Stimulated activated naive CD4-positive, alpha-beta T cell (primary cell): ENCODE measurements at regions not wholly inside any gene's neighbourhood (a gene's known extent, or its start where the extent isn't known, plus 50 kb on each side); places are given as distances from the start of the nearest gene placed in this dataset.

Experiments
- DNase-seq, 6 experiments: peaks; one replicate each; lab custom pipeline; 2025; lab: John Stamatoyannopoulos, UW

DNA sequence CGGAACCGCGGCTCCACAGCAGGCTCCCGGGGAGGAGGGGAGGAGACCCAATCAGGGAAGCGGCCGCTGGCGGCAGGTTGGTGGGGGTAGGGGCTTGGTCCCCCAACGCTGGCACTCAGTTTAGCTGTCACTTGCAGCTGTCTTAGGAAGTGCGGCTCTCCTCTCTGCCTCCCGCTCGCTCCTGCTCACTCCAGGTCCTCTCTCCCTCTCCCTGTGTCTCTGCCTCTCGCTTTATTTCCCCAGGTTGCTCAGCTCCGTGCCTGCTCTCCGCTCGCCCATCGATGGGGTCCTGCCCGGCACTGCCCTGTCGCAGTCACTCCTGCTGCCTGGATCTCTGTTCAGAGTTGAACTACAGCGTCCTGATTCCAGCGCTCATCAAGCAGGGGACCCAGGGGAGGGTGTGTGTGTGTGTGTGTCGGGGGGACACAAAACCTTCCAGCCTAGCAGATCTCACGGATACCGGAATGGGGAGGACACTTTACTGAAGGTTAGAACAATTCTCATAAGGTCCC, 145.6 kb downstream of the ENGASE start:
- DNase-seq = no peak

DNA sequence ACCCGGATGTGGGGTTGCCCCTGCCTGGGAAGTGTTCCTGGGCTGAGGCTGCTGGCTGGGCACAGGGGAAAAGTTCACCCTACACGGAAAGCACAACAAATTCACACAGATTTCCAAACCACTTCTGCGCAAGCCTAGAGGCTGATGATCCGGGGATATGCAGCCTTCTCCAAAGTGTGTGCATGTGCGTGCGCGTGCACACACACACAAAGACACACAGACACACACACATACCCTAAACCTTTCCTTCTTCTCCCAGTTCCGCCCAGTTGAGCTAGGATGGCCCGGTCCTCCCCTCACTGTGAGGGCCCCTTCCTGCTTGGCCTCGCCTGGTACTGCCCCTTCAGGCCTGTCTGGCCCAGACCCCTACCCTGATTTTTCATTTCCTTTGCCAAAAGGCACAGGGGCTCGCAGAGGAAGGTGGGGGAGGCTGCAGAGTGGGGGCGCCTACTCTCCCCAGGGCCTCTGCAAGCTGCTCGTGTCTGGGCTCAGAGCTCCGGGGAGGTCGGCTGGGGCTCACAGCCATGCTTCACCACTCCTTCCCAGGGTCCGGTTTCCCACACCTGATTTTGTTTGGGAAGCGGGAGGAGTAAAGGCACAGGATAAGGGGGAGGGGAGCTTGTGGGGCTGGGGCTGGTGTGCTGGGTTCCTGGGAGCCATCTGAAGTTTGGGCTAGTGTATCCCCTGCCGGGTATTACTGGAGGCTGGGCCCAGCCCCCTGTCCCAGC, 144.7 kb downstream of the ENGASE start:
- no peak for DNase-seq

DNA sequence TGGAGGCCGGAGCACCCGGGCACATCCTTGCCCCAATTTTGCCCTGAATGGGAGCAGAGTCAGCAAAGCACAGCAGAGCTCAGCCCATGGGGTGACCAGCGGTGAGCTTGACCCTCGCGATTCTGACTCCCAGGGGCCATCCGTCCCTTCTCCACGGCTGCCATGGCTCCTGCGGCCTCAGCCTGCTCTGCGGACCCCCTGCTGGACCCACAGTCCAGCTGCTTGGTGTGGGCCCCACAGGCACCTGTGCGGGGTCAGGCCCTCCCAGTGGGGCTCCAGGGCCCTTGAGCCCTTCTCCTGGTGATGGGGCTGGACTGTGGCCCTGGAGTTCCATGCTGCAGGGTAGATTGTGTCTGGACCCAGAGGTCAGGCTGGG, 144.2 kb downstream of the ENGASE start:
- DNase-seq = no peak

DNA sequence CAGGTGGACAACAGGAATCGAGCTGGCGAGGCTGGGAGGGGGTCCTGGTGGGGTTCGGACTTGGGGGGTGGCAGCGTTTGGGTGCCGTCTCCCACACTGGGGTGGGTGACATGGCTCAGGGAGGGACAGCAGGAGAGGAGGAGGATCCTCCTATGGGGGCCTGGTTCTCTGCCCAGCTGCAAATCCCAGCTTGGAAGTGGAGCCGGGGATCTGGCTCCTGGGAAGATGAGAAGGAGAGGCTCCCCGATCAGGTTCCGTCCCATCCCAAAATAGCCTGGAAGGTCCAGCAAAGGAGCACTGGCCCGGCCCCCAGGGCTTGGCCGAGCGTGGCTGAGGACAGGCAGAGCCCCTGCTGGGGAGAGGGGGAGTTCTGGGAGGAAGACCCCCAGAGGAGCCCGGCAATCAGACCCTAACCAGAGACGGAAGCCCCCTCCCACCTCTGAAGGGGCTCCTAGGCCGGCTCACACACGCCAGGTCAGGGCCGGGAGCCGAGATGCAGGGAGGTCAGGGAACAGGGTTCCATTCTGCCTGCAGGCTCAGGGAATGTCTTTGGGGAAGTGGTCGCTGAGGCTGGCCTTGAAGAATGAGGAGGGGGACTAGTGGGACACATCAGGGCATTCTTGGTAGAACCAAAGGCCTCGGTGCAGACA, 143.7 kb downstream of the ENGASE start:
- DNase-seq = no peak

DNA sequence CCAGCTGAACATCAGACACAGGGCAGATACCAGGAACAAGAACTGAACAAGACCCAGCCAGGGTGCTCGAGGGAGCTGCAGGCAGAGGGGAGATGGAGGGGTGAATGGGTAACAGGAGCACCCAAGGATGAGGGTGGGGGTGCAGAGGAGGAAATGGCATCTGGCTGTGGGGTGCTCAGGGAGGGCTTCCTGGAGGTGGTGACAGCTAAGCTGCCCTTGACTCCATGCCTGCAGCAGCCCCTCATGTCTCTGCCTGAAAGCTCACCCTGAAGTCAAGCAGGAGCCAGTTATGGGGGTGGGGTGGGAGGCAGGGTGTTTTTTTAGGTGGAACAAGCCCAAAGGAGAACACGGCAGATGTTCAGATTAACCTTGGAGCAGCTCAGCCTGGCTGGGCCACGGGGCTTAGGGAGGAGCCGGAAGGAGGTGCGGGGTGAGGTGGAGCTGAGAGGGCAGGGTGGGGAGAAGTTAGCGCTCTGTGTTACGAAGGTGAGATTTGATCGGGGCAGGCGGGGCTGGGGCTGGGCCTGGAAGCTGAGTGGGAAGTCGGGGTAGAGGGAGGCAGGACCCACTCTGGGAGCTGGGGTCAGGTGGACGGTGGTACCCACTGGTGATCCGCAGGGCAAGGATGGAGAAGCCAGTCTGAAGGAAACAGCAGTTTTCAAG, 143.0 kb downstream of the ENGASE start:
- no peak for DNase-seq

DNA sequence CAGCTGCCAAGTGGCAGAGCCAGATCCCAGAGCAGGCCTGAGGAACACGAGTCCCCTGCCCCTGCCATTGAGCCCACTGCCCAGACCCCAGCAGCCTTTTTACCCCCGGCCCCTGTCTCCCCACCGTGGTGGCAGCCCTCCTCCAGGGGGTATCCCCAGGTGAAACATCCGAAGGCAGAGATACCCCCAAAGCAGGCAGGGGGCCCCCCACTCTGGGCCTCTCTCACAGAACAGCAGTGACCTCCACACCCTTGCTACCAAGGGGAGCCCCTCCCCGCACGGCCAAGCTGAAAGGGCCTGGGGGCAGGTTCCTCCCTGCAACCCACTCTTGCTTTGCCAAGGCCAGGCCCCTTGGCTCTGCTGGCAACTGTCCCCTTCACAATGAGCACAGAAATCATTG, 142.2 kb downstream of the ENGASE start:
- DNase-seq = no peak

DNA sequence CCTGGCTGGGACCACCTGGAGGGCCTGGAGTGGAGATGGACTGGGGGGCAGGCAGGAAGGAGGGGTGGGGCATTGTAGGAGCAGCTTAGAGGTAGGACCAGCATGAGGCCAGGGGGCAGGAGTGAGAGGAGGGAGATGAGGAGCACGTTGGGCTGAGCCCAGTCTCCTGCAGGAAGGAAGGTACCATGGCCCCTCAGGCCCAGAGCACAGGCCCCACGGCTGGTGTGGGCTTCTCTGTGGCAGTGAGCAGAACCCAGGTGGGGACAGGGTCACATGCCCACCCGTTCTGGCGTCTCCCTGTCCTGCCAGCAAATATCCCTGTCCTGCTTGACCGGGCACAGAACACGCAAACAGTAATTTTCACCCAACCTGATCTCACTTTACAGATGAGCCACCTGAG, 141.8 kb downstream of the ENGASE start:
- no peak for DNase-seq

DNA sequence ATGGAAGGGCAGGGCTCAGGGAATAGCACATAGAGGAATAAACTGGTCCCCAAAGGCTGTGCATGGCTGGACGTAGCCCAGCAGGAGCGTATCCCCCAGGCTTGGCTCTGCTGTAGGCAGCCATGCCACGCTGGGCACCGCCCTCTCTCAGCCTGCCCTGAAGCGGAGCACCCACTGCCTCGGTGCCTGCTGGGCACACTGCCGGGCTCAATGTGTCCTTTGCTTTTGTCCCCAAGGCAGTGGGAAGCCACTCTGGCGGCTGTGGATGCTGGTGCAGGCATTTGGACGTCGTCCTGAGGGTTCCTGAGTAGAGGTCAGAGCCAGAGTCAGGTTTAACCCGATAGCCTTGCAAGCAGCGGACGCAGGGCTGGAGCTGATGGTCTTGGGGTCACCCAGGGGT, 141.0 kb downstream of the ENGASE start:
- DNase-seq = no peak

DNA sequence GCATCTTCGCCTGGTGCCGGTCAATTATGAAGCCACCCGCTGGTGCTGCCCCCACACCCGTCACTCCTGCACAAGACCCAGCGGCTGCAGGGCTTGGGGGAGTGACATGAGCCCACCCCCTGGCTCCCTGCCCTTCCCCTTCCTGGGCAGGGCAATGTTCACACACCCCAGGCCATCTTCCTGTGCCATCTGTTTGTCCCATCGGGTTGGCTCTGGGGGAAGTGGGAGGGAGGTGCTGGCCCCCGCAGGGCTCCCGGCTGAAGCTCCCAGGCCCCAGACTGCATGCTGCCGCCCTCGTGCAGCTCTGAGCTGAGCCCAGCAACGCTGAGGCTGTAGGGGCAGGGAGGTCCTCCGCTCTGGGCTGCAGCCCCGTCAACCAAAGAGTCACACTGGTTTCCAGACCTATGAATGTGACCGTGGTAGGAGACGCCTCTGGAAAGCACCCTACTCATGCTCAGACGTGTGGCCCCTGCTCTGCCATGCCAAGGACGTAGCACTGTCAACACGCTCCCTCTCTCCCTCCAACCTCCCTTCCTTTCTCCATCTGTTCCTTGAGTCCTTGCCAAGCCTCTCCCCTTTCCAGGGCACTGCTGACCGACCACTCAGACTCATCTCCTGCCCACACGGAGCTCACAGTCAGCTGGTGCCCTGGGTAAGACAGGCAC, 140.4 kb downstream of the ENGASE start:
- no peak for DNase-seq

DNA sequence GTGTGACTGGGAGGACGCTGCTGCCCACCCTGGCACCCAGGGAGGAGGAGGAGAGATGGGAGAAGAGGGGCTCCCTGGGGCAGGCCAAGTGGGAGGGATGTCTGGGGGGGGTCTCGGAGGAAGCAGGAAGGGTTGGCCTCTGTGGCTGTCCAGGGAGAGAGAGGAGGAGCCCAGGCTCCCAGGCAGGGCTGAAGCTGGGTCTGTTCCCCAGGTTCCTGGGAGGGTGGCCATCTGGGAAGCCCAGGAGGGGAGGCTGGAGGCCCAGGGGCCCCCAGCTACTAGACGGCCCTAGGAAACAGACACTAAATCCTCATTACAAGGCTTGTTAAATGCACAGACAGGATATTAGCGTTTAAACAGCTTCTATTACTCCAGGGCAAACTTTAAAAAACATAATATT, 139.8 kb downstream of the ENGASE start:
- no peak for DNase-seq

DNA sequence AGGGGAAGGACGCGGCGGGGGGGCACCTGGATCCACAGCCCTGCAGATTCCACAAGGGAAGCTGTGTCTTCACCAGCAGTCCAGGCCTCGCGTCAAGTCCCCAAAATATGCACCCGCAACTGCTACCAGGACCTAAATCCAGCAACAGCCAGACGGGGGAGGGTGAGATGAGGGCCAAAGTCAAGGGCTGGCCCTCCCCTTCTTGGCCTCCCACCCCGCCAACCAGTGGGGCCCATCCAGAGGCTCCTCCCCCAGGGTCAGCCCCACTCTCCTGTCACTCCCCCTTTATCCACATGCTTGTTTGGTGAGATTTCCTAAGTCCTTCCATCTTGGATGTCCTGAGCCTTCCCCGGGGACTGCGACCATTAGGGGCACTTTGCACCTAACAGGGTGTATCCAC, 138.7 kb downstream of the ENGASE start:
- no peak for DNase-seq

DNA sequence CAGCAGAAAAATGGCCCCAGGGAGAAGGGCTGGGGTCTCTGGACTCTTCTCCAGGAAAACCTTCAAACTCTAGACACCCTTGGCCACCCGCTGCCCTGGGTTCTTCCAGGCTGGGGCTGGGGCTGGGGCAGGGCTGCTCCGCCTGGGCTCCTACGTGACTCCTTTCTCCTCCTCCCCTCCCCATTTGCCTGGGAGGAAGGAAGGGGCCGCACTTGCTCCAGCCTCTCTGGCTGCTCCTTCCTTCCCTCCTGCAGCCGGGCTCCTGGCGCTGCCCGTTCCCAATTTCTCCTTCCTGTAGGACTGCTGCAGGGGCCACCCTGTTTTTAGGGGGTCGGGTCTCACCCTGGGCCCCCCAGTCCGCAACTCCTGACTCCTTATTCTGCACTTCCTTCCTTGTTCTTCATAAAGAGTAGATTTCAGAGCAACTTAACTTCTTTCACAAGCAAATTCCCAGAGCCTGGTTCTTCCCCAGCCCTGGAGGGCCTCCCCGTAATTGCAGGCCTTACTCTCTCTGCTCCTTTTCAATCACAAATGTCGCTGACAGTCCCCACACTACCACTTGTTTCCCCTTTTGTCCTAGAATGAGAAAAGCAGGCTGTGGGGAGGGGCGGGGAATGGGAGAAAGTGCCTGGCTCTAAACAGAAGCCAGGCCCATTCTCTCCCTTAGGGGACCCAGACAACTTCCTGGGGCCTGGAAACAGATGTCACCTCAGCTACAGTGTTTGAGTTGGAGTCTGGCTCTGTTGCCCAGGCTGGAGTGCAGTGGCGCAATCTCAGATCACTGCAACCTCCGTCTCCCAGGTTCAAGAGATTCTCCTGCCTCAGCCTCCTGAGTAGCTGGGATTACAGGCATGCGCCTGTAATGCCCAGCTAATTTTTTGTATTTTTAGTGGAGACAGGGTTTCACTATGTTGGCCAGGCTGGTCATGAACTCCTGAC, 137.8 kb downstream of the ENGASE start:
- DNase-seq = no peak

DNA sequence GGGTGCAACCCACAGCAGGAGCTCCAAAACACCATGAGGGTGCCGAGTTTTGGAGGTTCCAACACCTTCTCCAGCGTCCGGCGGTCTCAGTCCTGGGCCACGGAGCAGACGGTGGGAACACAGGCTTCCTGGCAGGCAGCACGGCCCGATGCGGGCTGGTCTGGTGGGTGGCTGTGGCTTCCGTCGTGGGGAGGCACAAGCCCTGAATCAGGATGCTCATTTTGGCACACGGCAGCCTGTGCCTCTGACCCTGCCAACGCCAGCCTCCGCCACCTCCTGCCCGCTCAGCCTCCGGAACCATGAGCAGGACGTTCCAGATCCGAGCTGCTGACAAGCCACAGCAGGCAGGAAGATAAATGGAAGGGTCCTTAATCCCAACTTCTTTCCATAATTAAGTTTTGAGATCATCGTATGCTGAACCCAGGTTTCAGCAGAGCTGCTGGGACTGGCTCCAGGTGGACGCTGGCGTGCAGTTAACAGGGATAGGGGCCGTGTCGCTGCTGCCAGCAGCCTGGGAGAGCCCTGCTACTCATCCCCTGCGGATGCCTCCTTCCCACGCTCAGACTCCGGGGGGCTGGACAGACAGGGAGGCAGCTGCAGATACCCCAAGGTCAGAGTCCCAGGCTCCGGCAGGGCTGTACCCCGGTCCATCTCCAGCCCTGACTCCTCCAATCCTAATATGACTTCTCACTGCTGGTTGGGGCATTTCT, 136.6 kb downstream of the ENGASE start:
- no peak for DNase-seq

DNA sequence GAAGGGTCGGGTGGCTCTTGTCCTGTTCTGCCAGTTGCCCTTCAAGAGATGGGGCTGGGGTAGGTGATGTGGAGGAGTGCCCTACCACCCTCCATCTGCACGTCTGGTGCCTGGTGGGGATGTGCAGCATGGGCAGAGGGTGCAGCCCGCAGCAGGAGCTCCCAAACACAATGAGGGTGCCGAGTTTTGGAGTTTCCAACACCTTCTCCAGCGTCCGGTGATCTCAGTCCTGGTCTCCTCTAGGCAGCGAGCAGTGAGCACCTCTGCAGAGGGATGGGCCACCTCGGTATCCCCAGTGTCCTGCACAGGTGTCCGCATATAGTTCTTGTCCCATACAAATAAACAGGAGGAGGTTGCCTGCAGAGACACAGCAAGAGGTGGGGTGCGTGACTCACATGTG, 136.0 kb downstream of the ENGASE start:
- DNase-seq = no peak

DNA sequence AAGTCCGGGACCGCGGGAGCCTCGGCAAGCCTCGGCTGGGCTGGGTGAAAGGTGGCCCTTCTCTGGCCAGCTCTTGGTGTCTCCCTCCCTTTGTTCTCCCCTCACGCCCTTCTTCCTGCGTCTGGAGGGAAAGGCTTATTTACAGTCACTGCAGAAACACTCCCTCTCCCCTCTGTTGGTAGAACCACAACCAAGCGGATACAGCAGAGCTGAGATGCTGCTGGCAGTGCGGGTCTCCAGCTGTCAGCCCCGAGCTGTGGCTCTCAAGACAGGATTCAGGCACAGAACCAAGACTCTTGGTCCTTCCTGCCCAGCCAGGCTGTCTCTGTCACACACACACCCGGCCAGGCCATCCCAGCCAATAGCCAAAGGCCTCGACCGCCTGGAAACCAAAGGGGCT, 133.3 kb downstream of the ENGASE start:
- DNase-seq = no peak

DNA sequence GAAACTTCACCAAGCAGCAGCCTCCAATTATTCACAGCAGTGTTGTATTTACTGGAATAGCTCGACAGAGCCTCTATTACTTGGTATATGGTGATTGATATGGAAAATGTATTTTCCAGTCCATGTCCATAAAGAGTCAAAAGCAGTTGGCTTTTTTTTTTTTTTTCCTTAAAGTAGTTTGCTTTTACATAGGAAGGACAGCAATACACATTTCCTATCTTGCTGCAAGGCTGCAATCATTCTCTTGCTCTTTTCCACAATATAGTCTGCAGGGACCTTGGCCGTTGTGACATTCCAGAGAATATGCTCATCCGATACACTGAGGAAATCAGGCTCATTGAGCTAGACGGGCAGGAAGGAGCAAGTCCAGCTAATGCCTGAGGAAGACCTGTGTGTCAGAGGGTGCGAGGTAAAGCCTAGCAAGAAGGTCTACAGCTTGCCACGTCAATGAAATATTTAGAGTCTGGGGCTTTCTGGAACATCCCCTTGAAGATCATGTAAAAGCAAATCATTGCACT, 131.1 kb downstream of the ENGASE start:
- DNase-seq = no peak

DNA sequence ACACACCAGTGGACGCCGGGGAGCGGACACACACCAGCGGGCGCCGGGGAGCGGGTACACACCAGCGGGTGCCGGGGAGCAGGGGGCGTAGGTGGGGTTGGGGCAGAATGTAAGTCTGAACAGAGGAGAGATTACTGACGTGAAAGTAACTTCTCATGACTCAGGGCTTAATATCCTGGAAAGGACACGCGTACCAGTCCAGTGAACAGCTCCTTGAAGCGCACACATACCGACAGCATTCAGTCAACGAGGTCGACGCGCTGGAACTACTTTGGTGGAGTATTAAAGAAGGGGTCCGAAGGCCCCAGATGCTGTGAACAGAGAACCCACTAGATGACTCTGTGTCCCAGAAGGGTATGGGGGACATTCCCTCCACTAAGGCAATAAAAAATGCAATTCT, 129.6 kb downstream of the ENGASE start:
- DNase-seq = no peak

DNA sequence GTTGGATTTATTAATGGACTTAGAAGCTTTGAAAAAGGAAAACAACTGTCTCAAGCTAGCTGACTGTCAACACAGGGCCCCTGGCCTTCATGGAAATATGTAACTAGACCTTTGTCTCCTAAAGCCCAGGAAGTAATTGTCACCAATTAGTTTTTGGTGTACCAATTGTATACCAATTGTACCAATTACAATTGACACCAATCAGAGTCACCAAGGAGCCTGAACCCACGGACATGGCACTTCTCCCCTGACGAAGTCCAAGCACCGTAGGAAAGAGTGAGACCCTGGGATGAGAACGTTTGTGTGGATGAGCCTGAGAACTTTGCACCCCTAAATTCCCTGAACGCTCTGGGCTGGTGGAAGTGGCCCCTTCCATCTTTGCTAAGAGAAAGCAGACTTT, 129.0 kb downstream of the ENGASE start:
- DNase-seq = no peak

DNA sequence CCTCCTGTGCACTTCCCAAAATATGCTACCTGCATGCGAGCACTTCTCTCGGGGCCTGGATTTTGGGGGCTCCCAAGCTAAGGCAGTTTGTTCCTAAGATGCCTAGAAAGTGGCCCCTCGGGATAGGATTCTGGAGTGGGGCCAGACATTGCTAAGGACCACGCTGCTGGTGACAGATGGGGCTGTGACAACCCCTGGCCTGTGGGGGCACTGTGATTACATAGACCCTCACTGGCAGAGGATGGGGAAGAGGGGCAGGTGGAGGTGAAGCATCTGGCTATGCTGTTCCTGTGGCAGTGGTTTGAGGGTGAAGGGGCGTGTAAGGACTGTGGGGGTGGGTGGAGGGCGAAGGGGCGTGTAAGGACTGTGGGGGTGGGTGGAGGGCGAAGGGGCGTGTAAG, 128.4 kb downstream of the ENGASE start:
- DNase-seq = no peak

DNA sequence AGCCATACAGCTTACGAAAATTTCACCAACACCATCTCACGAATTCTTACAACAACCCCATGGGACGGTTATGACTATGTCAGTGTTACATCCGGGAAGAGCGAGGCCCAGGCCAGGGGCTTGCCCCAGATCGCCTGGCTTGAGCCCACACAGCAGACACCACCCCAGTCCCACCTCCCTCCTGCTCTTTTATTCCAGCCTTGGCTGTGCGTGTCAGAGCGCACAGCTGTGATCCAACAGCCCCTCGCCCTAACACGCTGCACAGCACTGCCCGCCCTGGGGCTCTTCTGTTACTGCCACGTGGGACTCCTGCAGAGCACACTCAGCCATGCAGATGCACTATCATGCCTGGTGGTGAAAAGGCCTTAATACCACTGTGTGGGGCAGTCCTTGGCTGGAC, 127.9 kb downstream of the ENGASE start:
- DNase-seq = no peak
